GM12892 (cell line): ENCODE measurements at regions not wholly inside any gene's neighbourhood (a gene's known extent, or its start where the extent isn't known, plus 50 kb on each side); places are given as distances from the start of the nearest gene placed in this dataset.

Source experiments
- POLR2A ChIP-seq: IDR thresholded peaks from 2 replicates; pipeline ENCODE4 v1.6.1; 2011; ENCODE audit warnings: low read depth, low read length, control low read depth
- POLR2AphosphoS5 ChIP-seq: IDR thresholded peaks from 2 replicates; pipeline ENCODE4 v1.6.1; 2011; ENCODE audit warnings: low read depth, low read length, control low read depth
- TAF1 ChIP-seq: IDR thresholded peaks from 2 replicates; pipeline ENCODE4 v1.6.1; 2011; ENCODE audit warnings: low read depth, mild to moderate bottlenecking, control low read depth, low read length, borderline replicate concordance

DNA sequence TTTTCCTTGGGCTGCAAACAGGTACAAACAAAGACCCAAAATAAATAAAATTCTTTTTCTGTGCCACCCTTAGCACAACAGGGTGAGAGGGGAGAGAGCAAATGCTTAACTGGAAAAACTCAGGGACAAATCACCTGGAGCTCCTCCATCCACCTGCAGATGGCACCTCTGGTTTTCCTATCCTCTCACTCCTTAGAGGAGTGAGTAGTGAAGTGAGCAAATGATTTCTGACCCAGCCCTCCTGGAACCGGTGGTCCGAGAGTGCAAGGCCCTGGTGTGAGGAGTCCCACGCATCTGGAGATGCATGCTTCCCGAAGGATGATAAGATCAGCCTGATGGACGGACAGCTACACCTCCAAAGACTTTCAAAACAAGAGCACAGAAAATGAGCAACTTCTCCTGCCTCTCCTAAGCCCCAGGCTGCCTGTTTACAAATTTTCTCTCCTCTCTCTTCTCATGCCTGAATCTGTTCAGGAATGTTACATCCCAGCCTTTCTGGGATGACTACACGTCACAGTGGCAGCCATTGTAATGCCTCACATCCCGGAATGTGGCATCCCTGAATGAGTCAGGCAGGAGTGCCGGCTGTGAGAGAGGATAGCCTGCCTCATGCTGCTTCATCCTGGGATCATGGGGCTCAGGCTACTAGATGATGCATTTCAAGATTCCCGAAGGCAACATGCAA is 86.4 kb downstream of the ADRB2 start:
- TF ChIP-seq TAF1 (no peak), POLR2A (no peak), POLR2AphosphoS5 (no peak)
